HCEC 1CT (cell line): ENCODE measurements at regions not wholly inside any gene's neighbourhood (a gene's known extent, or its start where the extent isn't known, plus 50 kb on each side); places are given as distances from the start of the nearest gene placed in this dataset.

Source experiments
- DNase-seq: peaks from one replicate; pipeline ENCODE4 v3.0.0-alpha.2; 2017

- no peak for DNase-seq
Measured at GRCh38 chr10:110442746-110443145, 55.0 kb upstream of the DUSP5 start.

- DNase-seq, result no peak
Measured at GRCh38 chr10:110443239-110444003, 54.3 kb upstream of the DUSP5 start.

- DNase-seq, result no peak
Measured at GRCh38 chr10:110444004-110444337, 53.7 kb upstream of the DUSP5 start.

GRCh38 chr10:110445871-110446270 is 51.8 kb upstream of the DUSP5 start:
- DNase-seq, result no peak

GRCh38 chr10:110446277-110446676 is 51.4 kb upstream of the DUSP5 start:
- DNase-seq, result no peak

GRCh38 chr10:110446954-110447608 is 50.6 kb upstream of the DUSP5 start:
- peak; percentile 93 for DNase-seq

- no peak for DNase-seq
Measured at GRCh38 chr10:110447886-110448285, 49.8 kb upstream of the DUSP5 start.
